Neural progenitor cell (in vitro differentiated cells): ENCODE measurements at regions not wholly inside any gene's neighbourhood (a gene's known extent, or its start where the extent isn't known, plus 50 kb on each side); places are given as distances from the start of the nearest gene placed in this dataset.

Source experiments
- EZH2 ChIP-seq: fragments of 200-600 bp; sonication (generic); IDR thresholded peaks from 2 replicates; pipeline ENCODE4 v1.6.1; 2017; ENCODE audit warnings: antibody characterized with exemption, mild to moderate bottlenecking, moderate library complexity
- TF ChIP-seq, protein P1 (sequence below): fragments of 200-600 bp; sonication (generic); IDR thresholded peaks from 2 replicates; pipeline ENCODE4 v1.5.1; 2017; ENCODE audit warnings: antibody characterized with exemption, mild to moderate bottlenecking

DNA sequence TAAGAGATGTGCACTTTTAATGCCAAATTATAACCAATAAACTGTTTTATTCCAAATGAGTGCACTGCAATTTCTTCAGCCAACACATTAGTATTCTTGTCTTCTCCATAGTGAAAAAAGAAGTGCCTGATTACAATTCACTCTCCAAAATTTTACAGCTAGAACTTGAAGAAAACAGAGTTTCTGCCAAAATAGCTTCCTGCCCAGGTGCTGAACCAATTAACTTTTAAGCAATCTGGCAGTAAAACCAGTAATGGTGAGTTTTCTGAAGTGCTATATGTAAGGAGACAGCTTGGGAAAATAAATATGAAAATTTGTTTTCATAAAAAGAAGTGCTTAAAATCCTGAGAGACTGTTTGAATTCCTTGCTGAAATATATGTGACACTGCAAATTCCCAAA lies 266.0 kb upstream of the NT5E start:
- TF ChIP-seq, protein P1, sequence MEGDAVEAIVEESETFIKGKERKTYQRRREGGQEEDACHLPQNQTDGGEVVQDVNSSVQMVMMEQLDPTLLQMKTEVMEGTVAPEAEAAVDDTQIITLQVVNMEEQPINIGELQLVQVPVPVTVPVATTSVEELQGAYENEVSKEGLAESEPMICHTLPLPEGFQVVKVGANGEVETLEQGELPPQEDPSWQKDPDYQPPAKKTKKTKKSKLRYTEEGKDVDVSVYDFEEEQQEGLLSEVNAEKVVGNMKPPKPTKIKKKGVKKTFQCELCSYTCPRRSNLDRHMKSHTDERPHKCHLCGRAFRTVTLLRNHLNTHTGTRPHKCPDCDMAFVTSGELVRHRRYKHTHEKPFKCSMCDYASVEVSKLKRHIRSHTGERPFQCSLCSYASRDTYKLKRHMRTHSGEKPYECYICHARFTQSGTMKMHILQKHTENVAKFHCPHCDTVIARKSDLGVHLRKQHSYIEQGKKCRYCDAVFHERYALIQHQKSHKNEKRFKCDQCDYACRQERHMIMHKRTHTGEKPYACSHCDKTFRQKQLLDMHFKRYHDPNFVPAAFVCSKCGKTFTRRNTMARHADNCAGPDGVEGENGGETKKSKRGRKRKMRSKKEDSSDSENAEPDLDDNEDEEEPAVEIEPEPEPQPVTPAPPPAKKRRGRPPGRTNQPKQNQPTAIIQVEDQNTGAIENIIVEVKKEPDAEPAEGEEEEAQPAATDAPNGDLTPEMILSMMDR = no peak
- TF ChIP-seq EZH2 = no peak
